Retinal pigment epithelial cell (primary cell): ENCODE measurements at regions not wholly inside any gene's neighbourhood (a gene's known extent, or its start where the extent isn't known, plus 50 kb on each side); places are given as distances from the start of the nearest gene placed in this dataset.
"Not testable (repeated sequence)": the region's sequence is repeated elsewhere in the genome, so short reads cannot be mapped to it uniquely, and the experiment has no call there.

Experiments used
- DNase-seq: peaks from one replicate; pipeline ENCODE4 v3.0.0-alpha.2; 2010; ENCODE audit warnings: low read depth
- H3K4me3 ChIP-seq: 2 replicates; pipeline ENCODE4 v1.5.1; 2011; ENCODE audit warnings: mild to moderate bottlenecking, low read length, control low read depth, moderate library complexity
- TF ChIP-seq, protein P1 (sequence below): conservative IDR thresholded peaks from 2 replicates; pipeline ENCODE4 v1.5.1; 2011; ENCODE audit warnings: low read depth, low read length, control low read depth, inconsistent platforms

DNA sequence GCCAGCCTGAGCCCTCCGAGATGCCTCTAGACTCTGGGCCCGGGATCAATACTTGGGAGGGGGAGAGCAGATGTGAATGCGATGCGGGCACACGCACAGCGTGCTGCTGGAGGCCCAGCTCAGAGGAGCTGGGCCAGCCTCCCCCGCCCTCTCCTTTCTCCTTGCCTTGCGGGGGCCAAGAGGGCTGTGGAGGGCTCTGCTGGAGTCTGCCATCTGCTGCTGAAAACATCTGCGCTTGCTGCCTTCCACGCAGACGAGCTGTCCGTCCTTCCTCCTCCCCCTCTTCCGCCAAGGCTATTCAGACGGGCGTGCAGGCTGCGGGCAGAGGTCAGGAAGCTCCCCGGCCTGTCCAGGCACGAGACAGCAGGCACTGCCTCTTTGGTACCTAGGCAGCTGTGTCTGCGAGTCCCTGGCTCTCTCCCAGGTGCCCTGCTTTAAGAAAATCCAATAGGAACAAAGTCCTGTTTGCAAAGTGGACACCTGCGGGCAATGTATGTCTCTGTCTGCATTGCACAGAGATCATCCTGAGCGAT lies 75.2 kb downstream of the SPRING1 start:
- no peak for DNase-seq
- no peak overlapping the region for H3K4me3 ChIP-seq

DNA sequence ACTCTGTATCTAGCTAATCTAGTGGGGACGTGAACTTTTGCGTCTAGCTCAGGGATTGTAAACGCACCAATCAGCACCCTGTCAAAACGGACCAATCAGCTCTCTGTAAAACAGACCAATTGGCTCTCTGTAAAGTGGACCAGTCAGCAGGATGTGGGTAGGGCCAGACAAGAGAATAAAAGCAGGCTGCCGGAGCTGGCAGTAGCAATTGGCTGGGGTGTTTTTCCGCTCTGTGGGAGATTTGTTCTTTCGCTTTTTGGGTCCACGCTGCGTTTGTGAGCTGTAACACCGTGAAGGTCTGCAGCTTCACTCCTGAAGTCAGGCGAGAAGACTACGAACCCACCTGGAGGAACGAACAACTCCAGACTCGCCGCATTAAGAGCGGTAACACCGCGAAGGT lies 76.5 kb downstream of the SPRING1 start:
- no peak for DNase-seq
- H3K4me3 ChIP-seq, result no peak overlapping the region
- TF ChIP-seq, protein P1, sequence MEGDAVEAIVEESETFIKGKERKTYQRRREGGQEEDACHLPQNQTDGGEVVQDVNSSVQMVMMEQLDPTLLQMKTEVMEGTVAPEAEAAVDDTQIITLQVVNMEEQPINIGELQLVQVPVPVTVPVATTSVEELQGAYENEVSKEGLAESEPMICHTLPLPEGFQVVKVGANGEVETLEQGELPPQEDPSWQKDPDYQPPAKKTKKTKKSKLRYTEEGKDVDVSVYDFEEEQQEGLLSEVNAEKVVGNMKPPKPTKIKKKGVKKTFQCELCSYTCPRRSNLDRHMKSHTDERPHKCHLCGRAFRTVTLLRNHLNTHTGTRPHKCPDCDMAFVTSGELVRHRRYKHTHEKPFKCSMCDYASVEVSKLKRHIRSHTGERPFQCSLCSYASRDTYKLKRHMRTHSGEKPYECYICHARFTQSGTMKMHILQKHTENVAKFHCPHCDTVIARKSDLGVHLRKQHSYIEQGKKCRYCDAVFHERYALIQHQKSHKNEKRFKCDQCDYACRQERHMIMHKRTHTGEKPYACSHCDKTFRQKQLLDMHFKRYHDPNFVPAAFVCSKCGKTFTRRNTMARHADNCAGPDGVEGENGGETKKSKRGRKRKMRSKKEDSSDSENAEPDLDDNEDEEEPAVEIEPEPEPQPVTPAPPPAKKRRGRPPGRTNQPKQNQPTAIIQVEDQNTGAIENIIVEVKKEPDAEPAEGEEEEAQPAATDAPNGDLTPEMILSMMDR, result no peak

More for the DNA sequence above, 75.2 kb downstream of the SPRING1 start:
- TF ChIP-seq, protein P1, result no peak

DNA sequence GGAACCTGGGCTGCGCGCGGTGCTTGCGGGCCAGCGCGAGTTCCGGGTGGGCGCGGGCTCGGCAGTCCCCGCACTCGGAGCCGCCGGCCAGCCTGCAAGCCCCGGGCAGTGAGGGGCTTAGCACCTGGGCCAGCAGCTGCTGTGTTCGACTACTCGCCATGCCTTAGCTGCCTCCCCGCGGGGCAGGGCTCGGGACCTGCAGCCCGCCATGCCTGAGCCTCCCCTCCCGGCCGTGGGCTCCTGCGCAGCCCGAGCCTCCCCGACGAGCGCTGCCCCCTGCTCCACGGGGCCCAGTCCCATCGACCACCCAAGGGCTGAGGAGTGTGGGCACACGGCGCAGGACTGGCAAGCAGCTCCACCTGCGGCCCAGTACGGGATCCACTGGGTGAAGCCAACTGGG lies 77.1 kb downstream of the SPRING1 start:
- DNase-seq, H3K4me3 ChIP-seq: not testable (repeated sequence)

DNA sequence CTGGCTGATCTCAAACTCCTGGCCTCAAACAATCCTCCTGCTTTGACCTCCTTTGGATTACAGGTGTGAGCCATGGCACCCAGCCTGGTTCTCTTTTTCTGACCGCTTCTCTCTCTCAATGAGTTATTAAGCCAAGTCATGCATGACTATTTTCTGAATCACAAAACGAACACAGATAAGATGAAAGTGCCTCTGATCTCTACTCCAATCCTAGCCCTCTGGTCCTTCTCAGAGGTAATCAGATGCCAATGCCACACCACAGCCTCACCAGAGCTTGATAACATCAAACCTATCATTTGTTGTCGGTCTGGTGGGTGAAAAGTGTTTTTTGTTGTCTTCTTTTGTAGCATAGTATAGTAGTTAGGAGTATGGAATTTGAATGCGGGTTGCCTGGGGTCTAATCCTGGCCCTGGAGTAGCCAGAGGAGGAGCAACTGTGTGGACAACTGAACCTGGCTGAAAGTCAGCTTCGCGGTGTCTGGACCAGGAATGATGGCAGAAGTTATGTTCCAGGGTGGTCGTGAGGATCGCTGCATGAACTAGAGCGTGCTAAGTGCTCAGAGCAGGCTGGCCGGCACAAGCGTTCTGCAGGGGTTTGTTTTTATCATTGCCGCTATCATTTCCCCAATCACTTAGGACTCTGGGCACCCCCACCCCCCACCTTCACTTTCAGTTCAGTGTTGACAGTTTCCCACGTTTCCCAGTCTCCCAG lies 77.9 kb downstream of the SPRING1 start:
- no peak for DNase-seq

DNA sequence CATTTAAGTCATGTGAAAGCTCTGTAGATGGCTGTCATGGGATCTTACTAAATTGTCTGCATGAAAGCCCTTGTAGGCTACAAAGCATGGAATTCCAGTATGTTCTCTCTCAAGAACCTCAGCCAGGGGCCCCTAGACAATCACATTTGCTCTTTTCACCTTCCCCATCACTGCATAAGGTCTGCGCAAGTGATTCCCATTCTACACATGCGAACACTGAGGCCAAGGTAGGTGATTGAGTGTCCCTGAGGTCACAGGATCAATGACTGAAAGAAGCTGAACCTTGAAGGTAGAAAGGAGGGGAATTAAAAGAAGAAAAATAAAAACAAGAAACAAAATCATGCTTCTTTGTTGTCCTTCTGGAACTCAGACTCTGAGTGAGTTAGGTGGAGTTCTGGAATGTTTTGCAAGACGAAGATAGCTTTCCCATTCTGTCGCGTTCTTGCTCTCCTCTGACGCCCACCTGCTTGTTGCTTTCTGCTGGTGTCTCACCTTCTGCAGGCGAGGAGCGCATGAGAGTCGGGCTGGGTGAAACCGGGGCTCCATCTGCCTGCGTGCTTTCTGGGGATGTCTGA lies 79.9 kb downstream of the SPRING1 start:
- no peak for DNase-seq
- TF ChIP-seq, protein P1, result no peak
- H3K4me3 ChIP-seq, result no peak overlapping the region

More for the DNA sequence above, 77.9 kb downstream of the SPRING1 start:
- TF ChIP-seq, protein P1, result no peak
- no peak overlapping the region for H3K4me3 ChIP-seq

DNA sequence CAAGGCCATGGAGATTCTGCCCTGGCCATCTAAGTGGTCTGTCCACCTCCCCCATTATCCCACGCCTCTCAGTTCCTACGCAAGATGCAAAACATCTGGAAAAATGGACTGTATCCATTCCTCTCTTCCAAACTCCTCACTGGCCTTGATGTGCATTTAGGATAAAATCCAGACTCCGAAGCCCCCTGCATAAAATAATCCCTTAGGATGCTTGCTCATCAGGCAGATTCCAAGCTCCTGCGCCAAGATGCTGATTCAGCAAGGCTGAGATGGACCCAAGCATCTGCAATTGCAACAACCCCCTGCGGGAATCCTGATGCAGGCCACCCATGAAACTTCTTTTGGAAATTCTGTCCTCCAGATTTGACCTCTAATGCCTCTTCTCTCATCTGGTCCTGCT lies 81.6 kb downstream of the SPRING1 start:
- no peak for DNase-seq
- TF ChIP-seq, protein P1, result no peak
- H3K4me3 ChIP-seq, result no peak overlapping the region

DNA sequence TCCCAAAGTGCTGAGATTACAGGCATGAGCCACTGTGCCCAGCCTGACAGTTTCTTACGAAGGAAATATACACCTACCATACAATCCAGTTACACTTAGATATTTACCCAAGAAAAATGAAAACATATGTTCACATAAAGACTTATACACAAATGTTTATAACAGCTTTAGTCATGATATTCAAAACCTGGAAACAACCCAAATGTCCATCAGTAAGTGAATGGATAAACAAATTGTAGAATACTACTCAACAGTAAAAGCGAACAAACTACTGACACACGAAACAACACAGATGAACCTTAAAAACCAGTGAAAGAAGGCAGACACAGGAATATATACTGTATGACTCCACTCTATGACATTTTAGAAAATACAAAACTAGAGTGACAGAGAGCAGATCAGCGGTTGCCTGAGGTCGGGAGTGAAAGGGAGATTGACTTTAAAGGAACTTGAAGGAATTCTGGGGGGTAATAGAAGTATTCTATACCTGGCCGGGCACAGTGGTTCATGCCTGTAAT lies 83.6 kb downstream of the SPRING1 start:
- H3K4me3 ChIP-seq, result no peak overlapping the region

More for the DNA sequence above, 83.6 kb downstream of the SPRING1 start:
- DNase-seq, result no peak
- TF ChIP-seq, protein P1, result no peak
